ENCODE measurements at regions not wholly inside any gene's neighbourhood (a gene's known extent, or its start where the extent isn't known, plus 50 kb on each side); places are given as distances from the start of the nearest gene placed in this dataset.

GRCh38 chr3:56864918-56865524 is 63.3 kb upstream of the ARHGEF3 start:
- Histone ChIP-seq H3K9ac (ENCODE audit: low read length) (no peak overlapping the region), H3K27me3 (ENCODE audit: control insufficient read depth, insufficient read depth, low read length) (no peaks in the 10 kb centered on the region), H3K4me1 (ENCODE audit: control insufficient read depth, insufficient read depth, low read length) (peaks cover 6% of the 10 kb centered on the region), H3K4me3 (ENCODE audit: low read depth, low read length) (no peak overlapping the region), H3K36me3 (ENCODE audit: control insufficient read depth, insufficient read depth, low read length) (no peaks in the 10 kb centered on the region), H3K27ac (ENCODE audit: low read depth, low read length) (no peak overlapping the region), H3K9me3 (ENCODE audit: control insufficient read depth, insufficient read depth, low read depth, low read length) (no peaks in the 10 kb centered on the region)

DNA sequence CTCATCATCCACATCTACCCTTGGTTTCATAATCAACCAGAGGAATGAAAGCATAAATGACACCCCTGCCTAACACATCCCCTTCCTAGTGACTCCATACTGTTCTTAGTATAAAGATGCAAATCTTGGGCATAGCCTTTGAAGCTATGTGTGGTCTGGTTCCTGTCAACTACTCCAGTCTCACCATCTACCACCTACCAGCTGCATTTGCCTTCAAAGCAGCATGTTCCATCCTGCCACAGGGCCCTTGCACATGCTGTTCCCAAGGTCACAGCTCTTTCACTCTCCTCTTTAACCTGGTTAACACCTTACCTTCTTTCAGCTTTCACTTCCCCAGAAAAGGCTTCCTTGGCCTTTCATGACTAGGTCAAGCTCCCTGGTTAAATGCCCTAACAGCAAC is 62.3 kb upstream of the ARHGEF3 start:
- H3K9ac ChIP-seq (ENCODE audit: low read length), result no peak overlapping the region
- no peaks in the 10 kb centered on the region for H3K27me3 ChIP-seq (ENCODE audit: control insufficient read depth, insufficient read depth, low read length)
- no peak overlapping the region for H3K4me3 ChIP-seq (ENCODE audit: low read depth, low read length)
- no peaks in the 10 kb centered on the region for H3K9me3 ChIP-seq (ENCODE audit: control insufficient read depth, insufficient read depth, low read depth, low read length)
- H3K27ac ChIP-seq (ENCODE audit: low read depth, low read length), result no peak overlapping the region
- no peaks in the 10 kb centered on the region for H3K36me3 ChIP-seq (ENCODE audit: control insufficient read depth, insufficient read depth, low read length)
- peaks cover 6% of the 10 kb centered on the region for H3K4me1 ChIP-seq (ENCODE audit: control insufficient read depth, insufficient read depth, low read length)

GRCh38 chr3:56862352-56863062 is 60.8 kb upstream of the ARHGEF3 start:
- no peak overlapping the region for H3K9ac ChIP-seq (ENCODE audit: low read length)
- H3K4me1 ChIP-seq (ENCODE audit: control insufficient read depth, insufficient read depth, low read length), result peaks cover 6% of the 10 kb centered on the region
- H3K27me3 ChIP-seq (ENCODE audit: control insufficient read depth, insufficient read depth, low read length), result no peaks in the 10 kb centered on the region
- no peaks in the 10 kb centered on the region for H3K9me3 ChIP-seq (ENCODE audit: control insufficient read depth, insufficient read depth, low read depth, low read length)
- no peak overlapping the region for H3K4me3 ChIP-seq (ENCODE audit: low read depth, low read length)
- H3K27ac ChIP-seq (ENCODE audit: low read depth, low read length), result no peak overlapping the region
- H3K36me3 ChIP-seq (ENCODE audit: control insufficient read depth, insufficient read depth, low read length), result no peaks in the 10 kb centered on the region

GRCh38 chr3:56861511-56861910 is 59.8 kb upstream of the ARHGEF3 start:
- Histone ChIP-seq H3K9me3 (ENCODE audit: control insufficient read depth, insufficient read depth, low read depth, low read length) (no peaks in the 10 kb centered on the region), H3K4me3 (ENCODE audit: low read depth, low read length) (no peak overlapping the region), H3K27ac (ENCODE audit: low read depth, low read length) (no peak overlapping the region), H3K9ac (ENCODE audit: low read length) (no peak overlapping the region), H3K36me3 (ENCODE audit: control insufficient read depth, insufficient read depth, low read length) (no peaks in the 10 kb centered on the region), H3K27me3 (ENCODE audit: control insufficient read depth, insufficient read depth, low read length) (no peaks in the 10 kb centered on the region), H3K4me1 (ENCODE audit: control insufficient read depth, insufficient read depth, low read length) (peaks cover 6% of the 10 kb centered on the region)

- H3K27me3 ChIP-seq (ENCODE audit: control insufficient read depth, insufficient read depth, low read length), result no peaks in the 10 kb centered on the region
- H3K9me3 ChIP-seq (ENCODE audit: control insufficient read depth, insufficient read depth, low read depth, low read length), result no peaks in the 10 kb centered on the region
- no peak overlapping the region for H3K27ac ChIP-seq (ENCODE audit: low read depth, low read length)
- no peak overlapping the region for H3K9ac ChIP-seq (ENCODE audit: low read length)
- peaks cover 8% of the 10 kb centered on the region for H3K4me1 ChIP-seq (ENCODE audit: control insufficient read depth, insufficient read depth, low read length)
- no peak overlapping the region for H3K4me3 ChIP-seq (ENCODE audit: low read depth, low read length)
- H3K36me3 ChIP-seq (ENCODE audit: control insufficient read depth, insufficient read depth, low read length), result no peaks in the 10 kb centered on the region
These were observed 59.2 kb upstream of the ARHGEF3 start for GRCh38 chr3:56860939-56861338.

DNA sequence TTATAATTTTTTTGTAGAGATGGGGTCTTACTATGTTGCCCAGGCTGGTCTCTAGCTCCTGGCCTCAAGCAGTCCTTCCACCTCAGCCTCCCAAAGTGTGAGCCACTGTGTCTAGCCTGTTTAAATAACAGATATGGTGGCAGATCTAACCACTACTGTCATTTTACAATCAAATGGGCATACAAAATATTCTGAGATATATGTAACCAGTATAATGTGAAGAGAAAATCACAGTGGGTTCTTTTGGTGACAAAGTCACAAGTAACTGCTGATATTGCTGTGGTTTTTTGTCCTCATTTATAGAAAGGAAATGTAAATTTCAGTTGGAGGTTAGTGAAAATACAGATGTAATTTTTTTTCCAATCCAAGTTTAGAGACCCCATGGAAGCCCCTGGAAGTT is 58.6 kb upstream of the ARHGEF3 start:
- no peak overlapping the region for H3K9ac ChIP-seq (ENCODE audit: low read length)

DNA sequence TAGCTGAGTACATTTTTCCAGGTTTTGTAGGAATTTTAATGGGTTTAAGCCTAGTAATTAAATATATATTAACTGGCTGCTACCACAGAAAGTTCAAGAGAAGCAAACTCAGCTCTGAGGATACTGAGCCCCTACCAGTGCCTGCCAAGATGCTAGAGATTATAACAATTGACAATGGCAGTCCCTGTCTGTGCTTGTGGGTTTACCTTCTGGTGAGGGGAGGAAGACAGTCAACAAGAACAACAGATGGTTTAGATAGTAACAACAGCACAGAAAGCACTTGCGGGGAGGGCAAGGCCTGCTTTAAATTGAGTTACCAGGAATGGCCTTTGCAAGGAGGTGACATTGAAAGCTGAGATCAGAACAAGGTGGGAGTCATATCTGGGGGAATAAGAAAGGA is 56.6 kb upstream of the ARHGEF3 start:
- Histone ChIP-seq H3K36me3 (ENCODE audit: control insufficient read depth, insufficient read depth, low read length) (no peaks in the 10 kb centered on the region), H3K4me3 (ENCODE audit: low read depth, low read length) (no peak overlapping the region), H3K4me1 (ENCODE audit: control insufficient read depth, insufficient read depth, low read length) (peaks cover 11% of the 10 kb centered on the region), H3K27ac (ENCODE audit: low read depth, low read length) (no peak overlapping the region), H3K9me3 (ENCODE audit: control insufficient read depth, insufficient read depth, low read depth, low read length) (no peaks in the 10 kb centered on the region), H3K9ac (ENCODE audit: low read length) (no peak overlapping the region), H3K27me3 (ENCODE audit: control insufficient read depth, insufficient read depth, low read length) (no peaks in the 10 kb centered on the region)

More for the DNA sequence above, 58.6 kb upstream of the ARHGEF3 start:
- Histone ChIP-seq H3K36me3 (ENCODE audit: control insufficient read depth, insufficient read depth, low read length) (no peaks in the 10 kb centered on the region), H3K4me1 (ENCODE audit: control insufficient read depth, insufficient read depth, low read length) (peaks cover 8% of the 10 kb centered on the region), H3K9me3 (ENCODE audit: control insufficient read depth, insufficient read depth, low read depth, low read length) (no peaks in the 10 kb centered on the region), H3K4me3 (ENCODE audit: low read depth, low read length) (no peak overlapping the region), H3K27me3 (ENCODE audit: control insufficient read depth, insufficient read depth, low read length) (no peaks in the 10 kb centered on the region), H3K27ac (ENCODE audit: low read depth, low read length) (no peak overlapping the region)

DNA sequence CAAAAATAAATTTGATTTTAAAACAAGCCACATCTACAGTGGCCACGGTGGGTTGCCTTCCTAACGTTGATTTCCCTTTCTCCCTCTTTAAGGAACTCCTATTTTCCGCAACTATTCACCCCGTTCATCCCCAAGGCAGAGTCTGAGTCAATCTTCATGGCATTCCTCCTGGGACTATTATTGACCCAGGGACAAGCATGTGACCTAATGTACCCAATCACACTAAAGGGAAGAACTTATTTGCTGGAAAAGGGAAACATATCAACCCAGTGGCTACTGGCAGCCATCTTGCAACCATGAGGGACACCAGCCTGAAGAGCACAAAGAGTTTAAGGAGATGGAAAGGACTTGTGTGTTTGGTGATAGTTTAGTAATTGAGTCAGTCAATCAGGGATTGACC is 55.4 kb upstream of the ARHGEF3 start:
- Histone ChIP-seq H3K4me1 (ENCODE audit: control insufficient read depth, insufficient read depth, low read length) (peaks cover 6% of the 10 kb centered on the region), H3K4me3 (ENCODE audit: low read depth, low read length) (no peak overlapping the region), H3K9me3 (ENCODE audit: control insufficient read depth, insufficient read depth, low read depth, low read length) (no peaks in the 10 kb centered on the region), H3K27me3 (ENCODE audit: control insufficient read depth, insufficient read depth, low read length) (no peaks in the 10 kb centered on the region), H3K9ac (ENCODE audit: low read length) (no peak overlapping the region), H3K27ac (ENCODE audit: low read depth, low read length) (no peak overlapping the region), H3K36me3 (ENCODE audit: control insufficient read depth, insufficient read depth, low read length) (no peaks in the 10 kb centered on the region)

DNA sequence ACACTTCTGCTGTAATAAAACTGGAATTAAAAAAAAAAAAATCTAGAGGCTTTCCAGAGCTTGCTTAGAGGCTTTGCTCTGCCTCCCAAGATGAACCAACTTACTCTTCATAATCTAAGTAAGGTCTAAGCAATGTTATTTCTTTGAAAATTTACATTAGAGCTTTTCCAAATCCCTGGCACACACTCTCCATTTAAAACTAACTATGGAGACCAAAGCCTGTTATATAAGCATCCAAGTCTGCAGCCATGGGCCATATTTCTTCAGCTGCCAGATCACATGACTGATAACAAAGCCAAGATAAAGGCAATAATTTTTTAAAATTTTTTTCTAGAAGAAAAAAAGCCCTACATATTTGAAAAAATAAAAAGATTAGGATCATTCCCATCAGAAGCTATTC is 55.0 kb upstream of the ARHGEF3 start:
- H3K9me3 ChIP-seq (ENCODE audit: control insufficient read depth, insufficient read depth, low read depth, low read length), result no peaks in the 10 kb centered on the region
- no peaks in the 10 kb centered on the region for H3K36me3 ChIP-seq (ENCODE audit: control insufficient read depth, insufficient read depth, low read length)
- no peak overlapping the region for H3K9ac ChIP-seq (ENCODE audit: low read length)
- H3K4me3 ChIP-seq (ENCODE audit: low read depth, low read length), result no peak overlapping the region
- H3K4me1 ChIP-seq (ENCODE audit: control insufficient read depth, insufficient read depth, low read length), result peaks cover 5% of the 10 kb centered on the region; the same call in 1 of the 2 replicates
- no peaks in the 10 kb centered on the region for H3K27me3 ChIP-seq (ENCODE audit: control insufficient read depth, insufficient read depth, low read length)
- no peak overlapping the region for H3K27ac ChIP-seq (ENCODE audit: low read depth, low read length)

- H3K9me3 ChIP-seq (ENCODE audit: control insufficient read depth, insufficient read depth, low read depth, low read length), result no peaks in the 10 kb centered on the region
- H3K9ac ChIP-seq (ENCODE audit: low read length), result no peak overlapping the region
- H3K36me3 ChIP-seq (ENCODE audit: control insufficient read depth, insufficient read depth, low read length), result no peaks in the 10 kb centered on the region
- H3K27ac ChIP-seq (ENCODE audit: low read depth, low read length), result no peak overlapping the region
- H3K27me3 ChIP-seq (ENCODE audit: control insufficient read depth, insufficient read depth, low read length), result no peaks in the 10 kb centered on the region
- H3K4me1 ChIP-seq (ENCODE audit: control insufficient read depth, insufficient read depth, low read length), result peaks cover 5% of the 10 kb centered on the region; the same call in 1 of the 2 replicates
- H3K4me3 ChIP-seq (ENCODE audit: low read depth, low read length), result no peak overlapping the region
These were observed 54.2 kb upstream of the ARHGEF3 start for GRCh38 chr3:56855856-56856512.

DNA sequence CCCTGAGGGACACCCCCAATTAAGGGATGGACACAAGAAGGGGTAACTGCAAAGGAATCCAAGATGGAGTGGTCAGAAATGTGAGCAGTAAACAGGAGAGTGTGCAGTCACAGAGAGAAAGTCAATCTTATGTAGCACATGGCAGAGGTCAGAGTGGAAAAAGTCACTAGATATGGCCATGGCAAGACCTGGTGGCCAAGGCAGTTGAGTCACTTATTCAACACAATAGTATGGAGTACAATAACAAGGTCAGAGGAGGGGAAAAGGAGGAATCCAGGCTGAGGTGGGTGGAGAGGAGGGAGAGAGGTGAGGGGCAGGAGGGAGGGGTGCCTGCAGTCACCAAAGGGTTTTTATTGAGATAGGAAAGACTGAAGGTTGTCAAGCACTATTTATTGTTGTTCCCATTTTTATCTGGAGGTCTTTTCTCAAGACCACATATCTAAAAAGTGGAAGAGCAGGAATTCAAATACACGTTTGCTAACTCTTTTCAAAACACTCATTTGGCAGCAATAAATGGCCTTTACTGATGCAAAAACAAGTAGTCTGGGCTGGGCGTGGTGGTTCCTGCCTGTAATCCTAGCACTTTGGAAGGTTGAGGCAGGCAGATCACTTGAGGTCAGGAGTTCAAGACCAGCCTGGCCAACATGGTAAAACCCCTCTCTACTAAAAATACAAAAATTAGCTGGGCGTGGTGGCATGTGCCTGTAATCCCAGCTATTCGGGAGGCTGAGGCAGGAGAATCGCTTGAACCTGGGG is 53.3 kb upstream of the ARHGEF3 start:
- no peaks in the 10 kb centered on the region for H3K9me3 ChIP-seq (ENCODE audit: control insufficient read depth, insufficient read depth, low read depth, low read length)
- H3K4me3 ChIP-seq (ENCODE audit: low read depth, low read length), result no peak overlapping the region
- H3K4me1 ChIP-seq (ENCODE audit: control insufficient read depth, insufficient read depth, low read length), result peaks cover 5% of the 10 kb centered on the region; the same call in 1 of the 2 replicates
- H3K9ac ChIP-seq (ENCODE audit: low read length), result no peak overlapping the region
- no peaks in the 10 kb centered on the region for H3K36me3 ChIP-seq (ENCODE audit: control insufficient read depth, insufficient read depth, low read length)
- H3K27me3 ChIP-seq (ENCODE audit: control insufficient read depth, insufficient read depth, low read length), result no peaks in the 10 kb centered on the region
- H3K27ac ChIP-seq (ENCODE audit: low read depth, low read length), result no peak overlapping the region
